ENCODE measurements at regions not wholly inside any gene's neighbourhood (a gene's known extent, or its start where the extent isn't known, plus 50 kb on each side); places are given as distances from the start of the nearest gene placed in this dataset.

- no peak for TF ChIP-seq POLR2A (IDR thresholded peaks at IDR 0.05)
- TF ChIP-seq, protein P1, sequence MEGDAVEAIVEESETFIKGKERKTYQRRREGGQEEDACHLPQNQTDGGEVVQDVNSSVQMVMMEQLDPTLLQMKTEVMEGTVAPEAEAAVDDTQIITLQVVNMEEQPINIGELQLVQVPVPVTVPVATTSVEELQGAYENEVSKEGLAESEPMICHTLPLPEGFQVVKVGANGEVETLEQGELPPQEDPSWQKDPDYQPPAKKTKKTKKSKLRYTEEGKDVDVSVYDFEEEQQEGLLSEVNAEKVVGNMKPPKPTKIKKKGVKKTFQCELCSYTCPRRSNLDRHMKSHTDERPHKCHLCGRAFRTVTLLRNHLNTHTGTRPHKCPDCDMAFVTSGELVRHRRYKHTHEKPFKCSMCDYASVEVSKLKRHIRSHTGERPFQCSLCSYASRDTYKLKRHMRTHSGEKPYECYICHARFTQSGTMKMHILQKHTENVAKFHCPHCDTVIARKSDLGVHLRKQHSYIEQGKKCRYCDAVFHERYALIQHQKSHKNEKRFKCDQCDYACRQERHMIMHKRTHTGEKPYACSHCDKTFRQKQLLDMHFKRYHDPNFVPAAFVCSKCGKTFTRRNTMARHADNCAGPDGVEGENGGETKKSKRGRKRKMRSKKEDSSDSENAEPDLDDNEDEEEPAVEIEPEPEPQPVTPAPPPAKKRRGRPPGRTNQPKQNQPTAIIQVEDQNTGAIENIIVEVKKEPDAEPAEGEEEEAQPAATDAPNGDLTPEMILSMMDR (IDR thresholded peaks at IDR 0.05), result no peak
Measured at GRCh38 chrX:39307488-39307887, 506.2 kb downstream of the MID1IP1 start.

DNA sequence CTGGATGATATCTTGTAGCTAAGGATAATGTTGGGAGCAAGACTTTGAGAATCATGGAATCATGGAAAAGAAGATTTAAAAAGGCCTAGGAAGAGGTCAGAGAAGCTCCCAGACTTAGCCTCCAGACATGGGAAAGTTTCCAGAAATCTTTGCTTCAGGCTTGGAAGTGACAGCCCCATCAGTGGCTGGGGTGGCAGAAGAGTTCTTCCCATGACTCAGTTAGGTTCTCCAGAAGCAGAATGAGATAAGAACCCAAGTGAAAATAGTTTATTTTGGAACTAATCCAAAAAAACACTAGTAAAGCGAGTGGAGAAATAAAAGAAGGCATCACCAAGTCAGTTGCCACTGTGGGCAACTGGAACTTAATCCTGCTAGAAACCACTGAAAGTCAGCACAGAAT is 506.9 kb downstream of the MID1IP1 start:
- intact Hi-C loops (cut with DNase I; ENCODE audit: low total_unique reads), result no loop called here
- TF ChIP-seq, protein P1 (IDR thresholded peaks at IDR 0.05), result no peak
- TF ChIP-seq POLR2A (IDR thresholded peaks at IDR 0.05), result no peak
- Histone ChIP-seq H3K27me3 (no peaks in the 10 kb centered on the region), H3K4me1 (no peaks in the 10 kb centered on the region), H3K9me3 (no peaks in the 10 kb centered on the region), H3K27ac (no peak overlapping the region), H3K36me3 (no peaks in the 10 kb centered on the region), H3K4me3 (no peak overlapping the region)
- no peak for DNase-seq

More at GRCh38 chrX:39307488-39307887, 506.2 kb downstream of the MID1IP1 start:
- DNase-seq, result no peak
- no peaks in the 10 kb centered on the region for H3K4me1 ChIP-seq
- H3K36me3 ChIP-seq, result no peaks in the 10 kb centered on the region
- H3K27me3 ChIP-seq, result no peaks in the 10 kb centered on the region
- no peak overlapping the region for H3K27ac ChIP-seq
- H3K9me3 ChIP-seq, result no peaks in the 10 kb centered on the region
- intact Hi-C loops (cut with DNase I; ENCODE audit: low total_unique reads), result no loop called here
- no peak overlapping the region for H3K4me3 ChIP-seq

DNA sequence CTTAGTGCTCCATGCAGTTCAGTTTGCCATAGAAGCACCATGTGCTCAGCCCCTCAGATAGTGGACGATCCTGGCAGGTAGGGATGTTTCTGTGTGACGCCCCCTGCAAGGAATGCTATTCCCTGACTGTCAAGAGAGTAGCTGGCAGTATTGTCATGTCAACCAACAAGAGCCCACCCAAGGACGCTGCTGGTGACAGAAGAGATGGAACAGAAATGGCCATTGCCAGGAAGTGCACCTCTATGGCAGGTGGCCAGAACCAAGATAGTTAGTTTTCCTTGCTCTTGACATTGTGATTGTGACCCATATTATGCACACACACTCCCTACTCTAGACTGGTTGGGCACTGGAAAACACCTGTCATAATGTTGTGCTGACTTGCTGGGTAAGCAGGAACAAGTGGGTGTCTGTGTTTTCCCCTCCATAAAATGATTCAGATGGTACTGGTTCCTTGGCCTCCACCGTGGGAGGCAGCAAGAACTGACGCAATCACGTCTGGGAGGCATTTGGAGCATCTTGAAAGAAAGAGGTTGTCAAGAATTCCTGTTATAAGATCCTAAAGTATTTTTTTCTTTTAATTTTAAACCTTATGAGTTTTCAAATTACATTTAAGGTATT is 507.9 kb downstream of the MID1IP1 start:
- Histone ChIP-seq H3K27me3 (no peaks in the 10 kb centered on the region), H3K4me1 (no peaks in the 10 kb centered on the region), H3K9me3 (no peaks in the 10 kb centered on the region), H3K4me3 (no peak overlapping the region), H3K36me3 (no peaks in the 10 kb centered on the region), H3K27ac (peak overlapping the region; percentile 32 to 66)
- peak; percentile 51 to 69 for DNase-seq
- TF ChIP-seq POLR2A (IDR thresholded peaks at IDR 0.05), result no peak
- TF ChIP-seq, protein P1 (IDR thresholded peaks at IDR 0.05), result no peak
- intact Hi-C loops (cut with DNase I; ENCODE audit: low total_unique reads), result no loop called here

DNA sequence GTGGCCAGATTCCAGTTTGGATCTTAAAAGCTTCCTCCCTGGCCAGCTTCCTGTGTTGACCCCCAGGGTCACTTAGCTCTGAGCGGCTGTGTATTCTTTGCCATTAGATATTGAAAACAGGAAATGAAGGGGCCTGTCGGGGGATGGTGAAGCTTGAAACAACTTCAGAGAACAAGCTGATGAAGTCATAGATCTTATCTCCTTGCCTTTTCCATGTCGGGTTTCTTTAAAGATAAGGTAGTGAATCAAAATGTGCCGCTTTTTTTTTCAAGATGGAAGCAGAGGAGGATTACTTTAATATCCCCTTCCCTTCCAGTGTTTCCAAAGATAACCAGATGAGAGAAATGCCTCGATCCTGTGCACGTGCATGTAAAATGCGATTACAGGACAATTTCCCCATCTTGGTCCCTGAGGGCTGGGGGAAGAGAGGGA is 508.5 kb downstream of the MID1IP1 start:
- Histone ChIP-seq H3K4me3 (no peak overlapping the region), H3K27ac (peak overlapping the region; percentile 32 to 66), H3K4me1 (no peaks in the 10 kb centered on the region), H3K36me3 (no peaks in the 10 kb centered on the region), H3K27me3 (no peaks in the 10 kb centered on the region), H3K9me3 (no peaks in the 10 kb centered on the region)
- TF ChIP-seq, protein P1 (IDR thresholded peaks at IDR 0.05), result no peak
- TF ChIP-seq POLR2A (IDR thresholded peaks at IDR 0.05), result no peak
- intact Hi-C loops (cut with DNase I; ENCODE audit: low total_unique reads), result no loop called here
- peak; percentile 41 to 64 for DNase-seq

DNA sequence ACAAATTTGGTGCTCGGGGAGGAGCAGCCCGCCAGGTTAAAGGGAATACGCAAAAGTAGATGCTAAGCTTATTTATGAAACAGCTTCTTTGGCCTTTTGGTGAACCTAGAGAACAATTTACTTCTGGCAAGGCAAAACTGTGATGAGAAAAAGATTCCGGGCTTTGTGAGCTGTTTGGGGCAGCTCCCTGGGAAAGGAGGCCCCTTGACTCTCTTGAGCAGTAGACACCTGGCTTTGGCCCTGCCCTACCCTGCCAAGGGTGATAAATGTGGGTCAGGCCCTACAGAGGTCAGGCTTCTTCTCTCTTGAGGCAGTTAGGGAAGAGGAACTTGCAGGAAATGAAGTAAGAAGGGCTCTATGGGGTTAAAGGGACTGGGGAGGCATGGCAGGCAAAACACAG is 509.6 kb downstream of the MID1IP1 start:
- H3K4me3 ChIP-seq, result no peak overlapping the region
- DNase-seq, result no peak
- TF ChIP-seq, protein P1 (IDR thresholded peaks at IDR 0.05), result no peak
- TF ChIP-seq POLR2A (IDR thresholded peaks at IDR 0.05), result no peak
- peak overlapping the region in 1 of 2 donors; percentile 66 for H3K27ac ChIP-seq
- H3K27me3 ChIP-seq, result no peaks in the 10 kb centered on the region
- no peaks in the 10 kb centered on the region for H3K4me1 ChIP-seq
- no peaks in the 10 kb centered on the region for H3K9me3 ChIP-seq
- intact Hi-C loops (cut with DNase I; ENCODE audit: low total_unique reads), result no loop called here
- H3K36me3 ChIP-seq, result no peaks in the 10 kb centered on the region

Measured in uterus (tissue), 3 donors.